K562 (cell line): ENCODE measurements at regions not wholly inside any gene's neighbourhood (a gene's known extent, or its start where the extent isn't known, plus 50 kb on each side); places are given as distances from the start of the nearest gene placed in this dataset.

Source experiments
- ARID2 ChIP-seq: fragments of 450-650 bp; IDR thresholded peaks from 2 replicates; pipeline ENCODE4 v1.6.1; 2017; ENCODE audit warnings: antibody characterized with exemption, mild to moderate bottlenecking
- CEBPG ChIP-seq, 3 experiments: fragments of 200-800 bp in 1 of 3; sonication (Bioruptor generic) in 1 of 3; sonication (generic) in 1 of 3; formaldehyde crosslinking in 1 of 3; IDR thresholded peaks in 2 of 3; conservative IDR thresholded peaks in 1 of 3; 2 replicates each; pipeline versions ENCODE4 v1.6.1 to v1.8.0; 2016 to 2022; ENCODE audit warnings: missing compliant biosample characterization in 2 of 3, missing genetic modification characterization in 2 of 3, mild to moderate bottlenecking in 1 of 3, missing genetic modification reagents in 1 of 3
- EGR1 ChIP-seq: fragments of 450-650 bp; conservative IDR thresholded peaks from 2 replicates; pipeline ENCODE4 v1.6.1; 2017; ENCODE audit warnings: mild to moderate bottlenecking
- ETS2 ChIP-seq: IDR thresholded peaks from 2 replicates; pipeline ENCODE4 v1.6.1; 2016; ENCODE audit warnings: borderline replicate concordance, missing genetic modification characterization, mild to moderate bottlenecking, moderate library complexity, missing compliant biosample characterization; ENCODE audit not compliant: poor library complexity, severe bottlenecking
- FOXM1 ChIP-seq, 2 experiments: fragments of 450-650 bp in 1 of 2; sonication (generic) in 1 of 2; formaldehyde crosslinking in 1 of 2; IDR thresholded peaks; 2 replicates each; pipeline versions ENCODE4 v1.6.1 to v1.9.0; 2017 to 2022; ENCODE audit warnings: low read depth in 2 of 2, mild to moderate bottlenecking in 2 of 2, missing genetic modification reagents in 1 of 2, moderate library complexity in 1 of 2
- FUS ChIP-seq: fragments of 200-400 bp; formaldehyde crosslinking; optimal IDR thresholded peaks from 2 replicates; pipeline ENCODE3; 2017; ENCODE audit warnings: low read depth, low read length
- GABPB2 ChIP-seq: fragments of 250-450 bp; sonication (Bioruptor Pico); conservative IDR thresholded peaks from 2 replicates; pipeline ENCODE4 v1.5.1; 2021; ENCODE audit warnings: mild to moderate bottlenecking
- HOXB6 ChIP-seq: fragments of 250-450 bp; sonication (Bioruptor Pico); IDR thresholded peaks from 2 replicates; pipeline ENCODE4 v1.5.1; 2022; ENCODE audit warnings: mild to moderate bottlenecking, borderline replicate concordance
- KDM1A ChIP-seq, 2 experiments: fragments of 450-650 bp; IDR thresholded peaks; 2 replicates each; pipeline ENCODE4 v1.6.1; 2016; ENCODE audit warnings: mild to moderate bottlenecking in 2 of 2
- LCOR ChIP-seq: sonication (generic); formaldehyde crosslinking; IDR thresholded peaks from 2 replicates; pipeline ENCODE4 v1.8.0; 2022; ENCODE audit warnings: mild to moderate bottlenecking, missing genetic modification reagents
- NR3C1 ChIP-seq: sonication (generic); formaldehyde crosslinking; IDR thresholded peaks from 2 replicates; pipeline ENCODE4 v1.8.1; 2022; ENCODE audit warnings: missing genetic modification reagents
- PCBP1 ChIP-seq: fragments of 200-400 bp; formaldehyde crosslinking; IDR thresholded peaks from 2 replicates; pipeline ENCODE4 v1.6.1; 2018; ENCODE audit warnings: mild to moderate bottlenecking, low read depth, low read length; ENCODE audit not compliant: poor library complexity, severe bottlenecking
- RBM14 ChIP-seq: fragments of 200-400 bp; formaldehyde crosslinking; IDR thresholded peaks from 2 replicates; pipeline ENCODE4 v1.6.1; 2018; ENCODE audit warnings: low read depth, mild to moderate bottlenecking, low read length, moderate library complexity, borderline replicate concordance; ENCODE audit not compliant: insufficient read depth
- RFX1 ChIP-seq: fragments of 450-650 bp; IDR thresholded peaks from 2 replicates; pipeline ENCODE4 v1.6.1; 2016; ENCODE audit warnings: mild to moderate bottlenecking, moderate library complexity
- TAF7 ChIP-seq: fragments of 450-650 bp; IDR thresholded peaks from 2 replicates; pipeline ENCODE4 v1.6.1; 2016; ENCODE audit warnings: missing genetic modification characterization, missing compliant biosample characterization
- TSC22D4 ChIP-seq: fragments of 450-650 bp; IDR thresholded peaks from 2 replicates; pipeline ENCODE4 v1.6.1; 2016; ENCODE audit warnings: missing genetic modification characterization, missing biosample characterization, control low read depth
- ZBTB1 ChIP-seq: sonication (generic); formaldehyde crosslinking; IDR thresholded peaks from 2 replicates; pipeline ENCODE4 v1.8.1; 2023; ENCODE audit warnings: missing genetic modification reagents, low read depth, mild to moderate bottlenecking, borderline replicate concordance
- ZNF24 ChIP-seq: fragments of 450-650 bp; IDR thresholded peaks from 2 replicates; pipeline ENCODE4 v1.6.1; 2016
- ZNF384 ChIP-seq: IDR thresholded peaks from 2 replicates; pipeline ENCODE4 v1.6.1; 2012; ENCODE audit warnings: low read depth, low read length, improper control_type of control experiment
- TF ChIP-seq, protein P1 (sequence below): fragments of 150-350 bp; IDR thresholded peaks from 2 replicates; pipeline ENCODE4 v1.6.1; 2014; ENCODE audit warnings: low read depth, mild to moderate bottlenecking, low read length, borderline replicate concordance
- TF ChIP-seq, protein P2 (sequence below): sonication (generic); formaldehyde crosslinking; IDR thresholded peaks from 2 replicates; pipeline ENCODE4 v1.8.1; 2023; ENCODE audit warnings: mild to moderate bottlenecking, missing genetic modification reagents
- TF ChIP-seq, protein P3 (sequence below): sonication (generic); formaldehyde crosslinking; IDR thresholded peaks from 2 replicates; pipeline ENCODE4 v1.4.0; 2020; ENCODE audit warnings: mild to moderate bottlenecking, missing genetic modification reagents

DNA sequence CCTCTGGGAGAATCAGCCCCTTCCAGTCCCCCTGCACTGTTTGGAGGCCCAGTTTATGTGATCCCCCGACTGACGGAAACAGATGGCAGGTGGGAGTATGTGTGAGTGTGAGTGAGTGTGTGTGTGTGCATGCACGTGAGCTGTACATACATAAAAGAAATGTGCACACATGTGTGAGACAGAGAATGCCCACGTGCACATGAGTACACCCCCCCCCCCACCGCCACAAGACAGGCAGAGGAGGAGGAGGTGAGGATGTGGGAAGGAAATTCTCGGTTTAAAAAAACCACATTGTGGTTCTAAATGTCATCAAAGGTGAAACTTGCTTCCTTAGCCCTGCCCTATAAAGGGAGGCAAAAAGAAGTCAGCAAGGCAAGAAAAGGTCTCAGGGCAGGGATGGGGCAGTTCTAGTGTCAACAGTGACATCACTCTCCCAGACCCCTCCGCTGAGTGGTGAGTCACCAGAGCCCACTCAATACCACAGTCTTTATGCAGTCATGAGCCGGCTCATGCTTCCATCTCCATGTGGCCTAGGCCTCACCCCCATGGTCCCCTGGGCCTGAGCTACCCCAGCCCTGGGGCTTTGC is 79.2 kb upstream of the HSPA9 start (continued):
- peak; percentile 89 for TF ChIP-seq ZBTB1 (CRISPR knock-in tag)
- TF ChIP-seq, protein P1, sequence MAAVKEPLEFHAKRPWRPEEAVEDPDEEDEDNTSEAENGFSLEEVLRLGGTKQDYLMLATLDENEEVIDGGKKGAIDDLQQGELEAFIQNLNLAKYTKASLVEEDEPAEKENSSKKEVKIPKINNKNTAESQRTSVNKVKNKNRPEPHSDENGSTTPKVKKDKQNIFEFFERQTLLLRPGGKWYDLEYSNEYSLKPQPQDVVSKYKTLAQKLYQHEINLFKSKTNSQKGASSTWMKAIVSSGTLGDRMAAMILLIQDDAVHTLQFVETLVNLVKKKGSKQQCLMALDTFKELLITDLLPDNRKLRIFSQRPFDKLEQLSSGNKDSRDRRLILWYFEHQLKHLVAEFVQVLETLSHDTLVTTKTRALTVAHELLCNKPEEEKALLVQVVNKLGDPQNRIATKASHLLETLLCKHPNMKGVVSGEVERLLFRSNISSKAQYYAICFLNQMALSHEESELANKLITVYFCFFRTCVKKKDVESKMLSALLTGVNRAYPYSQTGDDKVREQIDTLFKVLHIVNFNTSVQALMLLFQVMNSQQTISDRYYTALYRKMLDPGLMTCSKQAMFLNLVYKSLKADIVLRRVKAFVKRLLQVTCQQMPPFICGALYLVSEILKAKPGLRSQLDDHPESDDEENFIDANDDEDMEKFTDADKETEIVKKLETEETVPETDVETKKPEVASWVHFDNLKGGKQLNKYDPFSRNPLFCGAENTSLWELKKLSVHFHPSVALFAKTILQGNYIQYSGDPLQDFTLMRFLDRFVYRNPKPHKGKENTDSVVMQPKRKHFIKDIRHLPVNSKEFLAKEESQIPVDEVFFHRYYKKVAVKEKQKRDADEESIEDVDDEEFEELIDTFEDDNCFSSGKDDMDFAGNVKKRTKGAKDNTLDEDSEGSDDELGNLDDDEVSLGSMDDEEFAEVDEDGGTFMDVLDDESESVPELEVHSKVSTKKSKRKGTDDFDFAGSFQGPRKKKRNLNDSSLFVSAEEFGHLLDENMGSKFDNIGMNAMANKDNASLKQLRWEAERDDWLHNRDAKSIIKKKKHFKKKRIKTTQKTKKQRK: no peak
- TF ChIP-seq ARID2: no peak
- no peak for TF ChIP-seq RBM14
- no peak for TF ChIP-seq NR3C1
- TF ChIP-seq HOXB6 (CRISPR knock-in tag): no peak
- TF ChIP-seq FUS: no peak
- no peak for TF ChIP-seq TAF7 (tag)
- no peak for TF ChIP-seq LCOR (CRISPR knock-in tag)
- TF ChIP-seq RFX1: no peak
- no peak for TF ChIP-seq ZNF24
- TF ChIP-seq ETS2: no peak
- no peak for TF ChIP-seq FOXM1 (IDR thresholded peaks at IDR 0.05; ENCODE audit: low read depth)
- no peak for TF ChIP-seq FOXM1 (CRISPR knock-in tag; IDR thresholded peaks at IDR 0.05; ENCODE audit: low read depth)
- TF ChIP-seq, protein P2, sequence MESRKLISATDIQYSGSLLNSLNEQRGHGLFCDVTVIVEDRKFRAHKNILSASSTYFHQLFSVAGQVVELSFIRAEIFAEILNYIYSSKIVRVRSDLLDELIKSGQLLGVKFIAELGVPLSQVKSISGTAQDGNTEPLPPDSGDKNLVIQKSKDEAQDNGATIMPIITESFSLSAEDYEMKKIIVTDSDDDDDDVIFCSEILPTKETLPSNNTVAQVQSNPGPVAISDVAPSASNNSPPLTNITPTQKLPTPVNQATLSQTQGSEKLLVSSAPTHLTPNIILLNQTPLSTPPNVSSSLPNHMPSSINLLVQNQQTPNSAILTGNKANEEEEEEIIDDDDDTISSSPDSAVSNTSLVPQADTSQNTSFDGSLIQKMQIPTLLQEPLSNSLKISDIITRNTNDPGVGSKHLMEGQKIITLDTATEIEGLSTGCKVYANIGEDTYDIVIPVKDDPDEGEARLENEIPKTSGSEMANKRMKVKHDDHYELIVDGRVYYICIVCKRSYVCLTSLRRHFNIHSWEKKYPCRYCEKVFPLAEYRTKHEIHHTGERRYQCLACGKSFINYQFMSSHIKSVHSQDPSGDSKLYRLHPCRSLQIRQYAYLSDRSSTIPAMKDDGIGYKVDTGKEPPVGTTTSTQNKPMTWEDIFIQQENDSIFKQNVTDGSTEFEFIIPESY (CRISPR knock-in tag): no peak
- TF ChIP-seq ZNF384: no peak
- no peak for TF ChIP-seq TSC22D4 (tag)
- TF ChIP-seq CEBPG (CRISPR knock-in tag; IDR thresholded peaks at IDR 0.05): no peak
- TF ChIP-seq CEBPG (tag; conservative IDR thresholded peaks at IDR 0.05 in 1 of 2, IDR thresholded peaks at IDR 0.05 in 1 of 2): no peak
- TF ChIP-seq GABPB2 (CRISPR knock-in tag): no peak
- no peak for TF ChIP-seq PCBP1
- TF ChIP-seq, protein P3, sequence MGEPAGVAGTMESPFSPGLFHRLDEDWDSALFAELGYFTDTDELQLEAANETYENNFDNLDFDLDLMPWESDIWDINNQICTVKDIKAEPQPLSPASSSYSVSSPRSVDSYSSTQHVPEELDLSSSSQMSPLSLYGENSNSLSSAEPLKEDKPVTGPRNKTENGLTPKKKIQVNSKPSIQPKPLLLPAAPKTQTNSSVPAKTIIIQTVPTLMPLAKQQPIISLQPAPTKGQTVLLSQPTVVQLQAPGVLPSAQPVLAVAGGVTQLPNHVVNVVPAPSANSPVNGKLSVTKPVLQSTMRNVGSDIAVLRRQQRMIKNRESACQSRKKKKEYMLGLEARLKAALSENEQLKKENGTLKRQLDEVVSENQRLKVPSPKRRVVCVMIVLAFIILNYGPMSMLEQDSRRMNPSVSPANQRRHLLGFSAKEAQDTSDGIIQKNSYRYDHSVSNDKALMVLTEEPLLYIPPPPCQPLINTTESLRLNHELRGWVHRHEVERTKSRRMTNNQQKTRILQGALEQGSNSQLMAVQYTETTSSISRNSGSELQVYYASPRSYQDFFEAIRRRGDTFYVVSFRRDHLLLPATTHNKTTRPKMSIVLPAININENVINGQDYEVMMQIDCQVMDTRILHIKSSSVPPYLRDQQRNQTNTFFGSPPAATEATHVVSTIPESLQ (CRISPR knock-in tag): no peak
- TF ChIP-seq KDM1A (IDR thresholded peaks at IDR 0.05): peak in 1 of 2 experiments; percentile 63; a peak in 1 of 4 replicates
- peak; percentile 34; the same call in 1 of the 2 replicates for TF ChIP-seq EGR1
